ENCODE measurements at regions not wholly inside any gene's neighbourhood (a gene's known extent, or its start where the extent isn't known, plus 50 kb on each side); places are given as distances from the start of the nearest gene placed in this dataset.
"Not testable (repeated sequence)": the region's sequence is repeated elsewhere in the genome, so short reads cannot be mapped to it uniquely, and the experiment has no call there.

DNA sequence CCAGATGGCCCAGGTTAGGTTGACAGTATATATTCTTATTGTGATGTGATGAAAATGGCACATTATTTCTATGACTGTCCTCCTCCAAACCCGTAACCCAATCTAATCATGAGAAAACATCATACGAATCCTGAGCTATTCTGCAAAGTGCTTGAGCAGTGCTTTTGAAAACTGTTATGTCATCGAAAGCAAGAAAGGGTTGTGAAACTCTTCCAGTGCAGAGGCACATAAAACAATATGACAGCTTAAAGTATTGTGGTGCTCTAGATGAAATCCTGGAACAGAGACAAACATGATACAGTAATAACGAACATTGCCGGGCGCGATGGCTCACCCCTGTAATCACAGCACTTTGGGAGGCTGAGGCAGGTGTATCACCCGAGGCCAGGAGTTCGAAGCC is 1648.0 kb downstream of the STIM2 start:
- no peak for DNase-seq (ENCODE audit: low read depth in 4 of 4, low spot score in 3 of 4)

DNA sequence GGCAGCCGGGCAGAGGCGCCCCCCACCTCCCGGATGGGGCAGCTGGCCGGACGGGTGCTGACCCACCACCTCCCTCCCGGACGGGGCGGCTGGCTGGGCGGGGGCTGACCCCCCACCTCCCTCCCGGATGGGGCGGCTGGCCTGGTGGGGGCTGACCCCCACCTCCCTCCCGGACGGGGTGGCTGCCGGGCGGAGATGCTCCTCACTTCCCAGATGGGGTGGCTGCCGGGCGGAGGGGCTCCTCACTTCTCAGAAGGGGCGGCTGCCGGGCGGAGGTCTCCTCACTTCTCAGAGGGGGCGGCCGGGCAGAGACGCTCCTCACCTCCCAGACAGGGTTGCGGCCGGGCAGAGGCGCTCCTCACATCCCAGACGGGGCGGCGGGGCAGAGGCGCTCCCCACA is 1654.1 kb downstream of the STIM2 start:
- not testable (repeated sequence) for DNase-seq (ENCODE audit: low read depth in 4 of 4, low spot score in 3 of 4)

- no peak for DNase-seq (ENCODE audit: low read depth in 4 of 4, low spot score in 3 of 4)
Measured at GRCh38 chr4:28518561-28519165, 1658.0 kb downstream of the STIM2 start.

DNA sequence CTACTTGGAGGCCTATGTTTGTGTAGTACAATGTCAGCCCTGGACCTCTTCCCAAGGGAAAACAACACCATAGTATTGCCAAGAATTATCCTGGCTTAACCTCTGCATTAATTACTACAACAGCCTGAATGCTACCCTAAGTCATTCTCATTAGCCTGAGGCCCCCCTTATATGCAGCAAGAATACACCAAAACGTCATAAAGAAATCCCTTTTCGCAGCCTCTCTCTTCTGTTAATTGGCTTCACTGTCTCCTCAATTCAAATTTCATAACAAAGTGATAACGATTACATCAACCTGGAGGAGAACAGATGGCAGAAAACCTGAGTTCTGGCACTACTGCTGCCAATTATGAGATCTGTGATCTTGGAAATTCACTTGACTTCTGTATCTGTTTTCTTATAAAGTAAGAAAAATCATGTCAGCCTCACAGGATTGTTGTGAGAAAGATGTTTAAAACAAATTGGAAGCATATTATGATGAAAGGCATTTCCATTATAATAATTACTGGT is 1663.1 kb downstream of the STIM2 start:
- DNase-seq (ENCODE audit: low read depth in 4 of 4, low spot score in 3 of 4) = no peak

DNA sequence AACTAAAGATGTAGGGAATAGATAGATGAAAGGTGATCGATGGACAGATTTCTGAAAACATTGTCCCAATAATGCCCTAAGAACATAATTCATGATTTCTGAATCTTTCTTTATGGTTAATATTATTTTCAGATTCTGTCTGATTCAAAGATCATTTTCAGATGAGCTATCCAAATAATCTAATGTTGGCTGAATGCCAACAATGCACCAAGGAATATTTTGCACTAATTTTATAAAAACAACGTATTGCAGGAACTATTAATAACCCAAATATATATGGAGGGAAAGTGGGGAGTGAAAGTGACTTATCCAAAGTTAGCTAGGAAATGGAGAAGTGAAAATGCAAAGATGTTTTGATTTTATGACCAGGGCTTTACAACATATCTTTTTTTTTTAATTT is 1675.5 kb downstream of the STIM2 start:
- no peak for DNase-seq (ENCODE audit: low read depth in 4 of 4, low spot score in 3 of 4)

- no peak for DNase-seq (ENCODE audit: low read depth in 4 of 4, low spot score in 3 of 4)
Measured at GRCh38 chr4:28545986-28546385, 1685.3 kb downstream of the STIM2 start.

GRCh38 chr4:28548136-28548535 is 1687.5 kb downstream of the STIM2 start:
- DNase-seq (ENCODE audit: low read depth in 4 of 4, low spot score in 3 of 4) = no peak

GRCh38 chr4:28548594-28548993 is 1688.0 kb downstream of the STIM2 start:
- no peak for DNase-seq (ENCODE audit: low read depth in 4 of 4, low spot score in 3 of 4)

- DNase-seq (ENCODE audit: low read depth in 4 of 4, low spot score in 3 of 4) = no peak
Measured at GRCh38 chr4:28555866-28556265, 1695.2 kb downstream of the STIM2 start.

DNA sequence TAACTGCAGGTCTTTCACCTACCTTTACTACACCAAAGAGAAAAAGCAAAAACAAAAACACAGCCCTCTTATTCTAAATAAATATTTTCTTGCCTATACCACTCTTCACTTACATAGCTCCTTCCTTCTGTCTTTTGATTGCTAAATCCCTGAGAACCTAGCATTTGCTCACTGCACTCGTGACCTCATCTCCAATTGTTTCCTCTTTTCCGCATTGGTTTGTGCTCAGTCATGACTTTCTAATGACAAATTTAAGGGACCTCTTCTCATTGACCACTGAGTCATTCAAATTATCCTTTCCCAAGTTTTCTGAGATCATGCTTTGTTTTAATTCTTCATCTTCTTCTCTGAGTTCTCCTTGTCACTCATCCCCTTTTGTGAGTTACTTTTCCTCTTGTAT is 1697.1 kb downstream of the STIM2 start:
- DNase-seq (ENCODE audit: low read depth in 4 of 4, low spot score in 3 of 4) = no peak

DNA sequence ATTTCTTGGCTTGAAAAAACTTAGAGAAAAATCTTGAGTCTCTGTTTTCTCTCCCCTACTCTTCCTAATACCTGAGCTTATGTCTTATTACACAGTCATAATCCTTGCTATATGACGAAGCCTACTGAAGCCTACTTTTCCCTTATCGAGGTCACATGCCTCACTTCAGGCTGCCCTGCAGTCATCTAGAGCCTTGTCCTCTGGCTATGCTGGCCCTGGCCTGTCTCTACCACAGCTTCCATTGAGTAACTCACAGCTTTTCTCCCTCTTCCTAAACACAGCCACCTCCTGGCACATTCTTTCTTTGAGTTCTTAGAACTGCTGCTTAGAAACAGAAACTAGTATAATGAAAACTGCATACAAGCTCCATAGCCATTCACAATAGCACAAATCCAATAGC is 1698.3 kb downstream of the STIM2 start:
- no peak for DNase-seq (ENCODE audit: low read depth in 4 of 4, low spot score in 3 of 4)

DNA sequence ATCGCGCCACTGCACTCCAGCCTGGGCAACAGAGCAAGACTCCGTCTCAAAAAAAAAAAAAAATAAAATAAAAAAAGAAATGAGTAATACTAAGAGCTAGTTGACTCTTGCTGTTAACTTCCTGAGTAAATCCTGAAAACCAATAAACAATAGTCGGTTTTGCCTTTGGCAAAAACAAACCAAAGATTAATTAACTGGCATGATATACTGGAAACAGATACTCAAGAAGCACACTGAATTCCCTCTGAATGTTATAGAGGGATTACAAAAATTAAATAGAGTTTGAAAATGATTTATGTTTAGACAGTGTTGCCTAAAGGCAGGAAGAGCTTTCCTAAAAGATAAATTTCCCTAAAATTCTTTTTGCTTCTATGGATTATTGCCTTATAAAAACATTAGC is 1702.3 kb downstream of the STIM2 start:
- DNase-seq (ENCODE audit: low read depth in 4 of 4, low spot score in 3 of 4) = no peak

DNA sequence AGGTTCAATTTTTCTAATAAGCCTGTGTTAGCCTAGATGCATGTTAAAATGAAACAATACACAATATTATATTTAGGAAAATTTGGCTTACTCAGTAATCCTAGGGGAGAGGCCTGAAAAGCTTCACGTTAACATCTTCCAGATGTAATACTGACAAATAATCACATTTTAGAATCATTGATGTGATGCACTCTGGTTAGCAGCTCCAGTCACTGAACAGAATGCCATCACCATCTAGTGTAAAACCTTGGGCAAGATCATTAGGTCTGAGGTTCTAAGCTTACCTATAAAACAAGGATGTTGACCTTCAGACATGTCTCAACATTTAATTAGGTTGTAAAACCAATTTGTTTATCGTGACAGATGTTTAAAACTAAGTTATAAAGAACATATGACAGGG is 1704.8 kb downstream of the STIM2 start:
- DNase-seq (ENCODE audit: low read depth in 4 of 4, low spot score in 3 of 4) = no peak

GRCh38 chr4:28600958-28601357 is 1740.3 kb downstream of the STIM2 start:
- no peak for DNase-seq (ENCODE audit: low read depth in 4 of 4, low spot score in 3 of 4)

DNA sequence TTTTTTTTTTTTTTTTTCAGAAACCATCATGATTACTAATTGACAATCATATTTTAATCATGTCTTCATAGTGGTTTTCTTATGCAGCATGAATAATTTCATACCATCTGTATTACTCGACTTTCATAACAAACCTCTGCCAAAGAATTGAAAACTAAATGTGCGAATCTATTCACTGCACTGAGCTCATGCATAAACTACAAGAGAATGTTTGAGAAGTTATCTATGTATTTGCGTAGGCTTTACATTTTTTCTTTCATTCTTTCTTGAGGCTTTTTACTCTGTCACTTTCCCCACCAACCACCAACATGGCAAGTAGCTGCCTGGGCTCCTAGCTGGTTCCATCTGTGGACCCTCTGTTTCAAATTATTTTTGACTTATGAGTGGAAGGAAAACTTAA is 1761.0 kb downstream of the STIM2 start:
- no peak for DNase-seq (ENCODE audit: low read depth in 4 of 4, low spot score in 3 of 4)

DNA sequence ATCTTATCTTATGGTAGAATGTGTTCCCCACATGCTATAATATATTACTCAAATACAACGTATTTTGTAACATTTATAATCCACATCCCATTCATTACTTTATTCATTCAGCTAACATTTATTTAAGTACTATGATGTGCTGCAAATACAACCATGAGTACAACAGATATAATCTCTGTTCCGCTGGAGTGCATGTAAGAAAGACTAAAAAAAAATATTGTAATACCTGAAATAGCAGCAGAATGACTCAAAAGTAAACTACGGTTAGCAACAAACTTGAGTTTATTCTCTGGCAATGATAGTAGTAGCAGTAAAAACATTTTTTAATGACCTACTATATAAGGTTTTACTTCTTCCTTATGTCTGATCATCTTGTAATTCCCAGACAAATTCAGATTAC is 1776.3 kb downstream of the STIM2 start:
- no peak for DNase-seq (ENCODE audit: low read depth in 4 of 4, low spot score in 3 of 4)

DNA sequence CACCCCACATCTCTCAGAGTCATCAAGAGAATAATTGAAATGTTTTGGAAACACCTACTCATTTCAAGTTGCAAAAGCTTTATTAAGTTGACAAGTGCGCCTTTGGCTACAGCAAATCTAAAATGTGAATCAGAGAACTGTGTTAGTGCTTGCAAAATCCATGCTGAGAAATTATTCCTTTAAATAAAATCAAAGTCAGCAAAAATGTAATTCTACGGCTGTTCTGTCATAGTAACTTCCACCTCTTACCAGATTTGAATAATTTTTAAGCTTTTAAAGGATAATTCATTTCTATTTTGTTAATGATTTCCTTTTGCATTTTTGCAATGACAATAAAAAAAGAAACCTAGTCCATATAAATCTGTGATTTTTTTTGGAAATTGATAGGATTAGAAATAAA is 1779.1 kb downstream of the STIM2 start:
- DNase-seq (ENCODE audit: low read depth in 4 of 4, low spot score in 3 of 4) = no peak

- no peak for DNase-seq (ENCODE audit: low read depth in 4 of 4, low spot score in 3 of 4)
Measured at GRCh38 chr4:28654618-28655017, 1794.0 kb downstream of the STIM2 start.

GRCh38 chr4:28665306-28665705 is 1804.7 kb downstream of the STIM2 start:
- no peak for DNase-seq (ENCODE audit: low read depth in 4 of 4, low spot score in 3 of 4)

- DNase-seq (ENCODE audit: low read depth in 4 of 4, low spot score in 3 of 4) = no peak
Measured at GRCh38 chr4:28675582-28675981, 1814.9 kb downstream of the STIM2 start.

DNA sequence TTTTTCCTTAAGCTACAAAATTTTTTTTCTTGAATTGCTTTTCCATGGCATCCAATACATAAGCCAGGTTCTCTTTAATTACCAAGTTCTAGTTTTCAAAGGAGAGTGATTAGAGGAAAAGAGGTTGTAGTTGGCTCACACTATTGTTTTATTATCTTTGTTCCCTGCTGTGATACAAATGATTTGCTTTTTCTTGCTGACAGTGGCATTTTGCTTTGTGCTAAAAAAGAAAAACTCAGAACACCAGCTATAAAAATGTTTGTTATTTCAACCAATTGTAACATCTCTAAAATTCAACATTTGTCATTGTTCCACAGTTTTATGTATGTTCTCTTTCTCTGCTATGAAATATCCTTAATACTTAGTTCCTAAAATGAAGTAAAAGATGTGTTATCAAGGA is 1817.2 kb downstream of the STIM2 start:
- DNase-seq (ENCODE audit: low read depth in 4 of 4, low spot score in 3 of 4) = no peak

- DNase-seq (ENCODE audit: low read depth in 4 of 4, low spot score in 3 of 4) = no peak
Measured at GRCh38 chr4:28682847-28683246, 1822.2 kb downstream of the STIM2 start.

- DNase-seq (ENCODE audit: low read depth in 4 of 4, low spot score in 3 of 4) = no peak
Measured at GRCh38 chr4:28686618-28687017, 1826.0 kb downstream of the STIM2 start.
